ENCODE measurements at regions not wholly inside any gene's neighbourhood (a gene's known extent, or its start where the extent isn't known, plus 50 kb on each side); places are given as distances from the start of the nearest gene placed in this dataset.

DNA sequence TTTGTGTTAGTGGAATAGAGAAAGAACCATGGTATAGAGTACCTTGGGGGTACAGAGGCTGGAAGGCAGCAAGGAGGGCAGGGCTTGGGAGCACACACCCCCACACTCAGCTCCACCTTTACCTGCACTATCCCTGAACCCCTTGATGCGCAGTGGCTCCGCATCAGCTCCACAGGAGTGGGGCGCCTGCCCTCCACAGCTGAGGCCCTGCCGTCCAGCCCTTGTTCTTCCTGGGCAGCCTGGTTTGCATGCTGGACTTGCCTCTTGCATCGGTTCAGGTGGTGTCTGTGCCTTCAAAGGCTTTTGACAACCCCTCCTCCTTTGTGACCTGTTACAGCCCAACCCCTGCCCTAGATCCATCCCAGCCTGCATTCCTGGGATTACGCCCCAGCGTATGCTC, 52.6 kb upstream of the ZNF32 start:
- no peaks in the 10 kb centered on the region for H3F3A ChIP-seq (replicated peaks; ENCODE audit: insufficient read depth)
- H3K4me3 ChIP-seq (ENCODE audit: low read depth in 2 of 2, low read length in 1 of 2), result no peak overlapping the region
- no peak overlapping the region for H3K27ac ChIP-seq (ENCODE audit: low read depth in 2 of 2, low read length in 1 of 2)
- WGBS (ENCODE audit: low lambda C conversion rate), result 89% methylated on average over 7 of the region's 7 CpGs
- no peak for DNase-seq
- H3K36me3 ChIP-seq (replicated peaks in 1 of 2; ENCODE audit: control insufficient read depth in 1 of 2, insufficient read depth in 2 of 2, low read length in 1 of 2), result no peaks in the 10 kb centered on the region
- ChIA-PET CTCF (interaction anchor here (3.4 kb wide), 1 partner anchor 11 kb away, joined by 16 read pairs; no protein-coding TSS in a partner anchor), POLR2A (no interaction called here)
- no peak for TF ChIP-seq RFX5 (IDR thresholded peaks at IDR 0.05; ENCODE audit: low read length)
- TF ChIP-seq, protein P1, sequence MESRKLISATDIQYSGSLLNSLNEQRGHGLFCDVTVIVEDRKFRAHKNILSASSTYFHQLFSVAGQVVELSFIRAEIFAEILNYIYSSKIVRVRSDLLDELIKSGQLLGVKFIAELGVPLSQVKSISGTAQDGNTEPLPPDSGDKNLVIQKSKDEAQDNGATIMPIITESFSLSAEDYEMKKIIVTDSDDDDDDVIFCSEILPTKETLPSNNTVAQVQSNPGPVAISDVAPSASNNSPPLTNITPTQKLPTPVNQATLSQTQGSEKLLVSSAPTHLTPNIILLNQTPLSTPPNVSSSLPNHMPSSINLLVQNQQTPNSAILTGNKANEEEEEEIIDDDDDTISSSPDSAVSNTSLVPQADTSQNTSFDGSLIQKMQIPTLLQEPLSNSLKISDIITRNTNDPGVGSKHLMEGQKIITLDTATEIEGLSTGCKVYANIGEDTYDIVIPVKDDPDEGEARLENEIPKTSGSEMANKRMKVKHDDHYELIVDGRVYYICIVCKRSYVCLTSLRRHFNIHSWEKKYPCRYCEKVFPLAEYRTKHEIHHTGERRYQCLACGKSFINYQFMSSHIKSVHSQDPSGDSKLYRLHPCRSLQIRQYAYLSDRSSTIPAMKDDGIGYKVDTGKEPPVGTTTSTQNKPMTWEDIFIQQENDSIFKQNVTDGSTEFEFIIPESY (IDR thresholded peaks at IDR 0.05; ENCODE audit: borderline replicate concordance, low read depth), result no peak
- no peak for TF ChIP-seq MAX (IDR thresholded peaks at IDR 0.05; ENCODE audit: low read depth)
- TF ChIP-seq TEAD4 (IDR thresholded peaks at IDR 0.05; ENCODE audit: borderline replicate concordance, insufficient read depth), result no peak
- TF ChIP-seq EZH2phosphoT487 (IDR thresholded peaks at IDR 0.05; ENCODE audit: borderline replicate concordance, low read depth), result no peak
- TF ChIP-seq SMC3 (IDR thresholded peaks at IDR 0.05; ENCODE audit: low read depth, low read length), result no peak
- TF ChIP-seq, protein P2, sequence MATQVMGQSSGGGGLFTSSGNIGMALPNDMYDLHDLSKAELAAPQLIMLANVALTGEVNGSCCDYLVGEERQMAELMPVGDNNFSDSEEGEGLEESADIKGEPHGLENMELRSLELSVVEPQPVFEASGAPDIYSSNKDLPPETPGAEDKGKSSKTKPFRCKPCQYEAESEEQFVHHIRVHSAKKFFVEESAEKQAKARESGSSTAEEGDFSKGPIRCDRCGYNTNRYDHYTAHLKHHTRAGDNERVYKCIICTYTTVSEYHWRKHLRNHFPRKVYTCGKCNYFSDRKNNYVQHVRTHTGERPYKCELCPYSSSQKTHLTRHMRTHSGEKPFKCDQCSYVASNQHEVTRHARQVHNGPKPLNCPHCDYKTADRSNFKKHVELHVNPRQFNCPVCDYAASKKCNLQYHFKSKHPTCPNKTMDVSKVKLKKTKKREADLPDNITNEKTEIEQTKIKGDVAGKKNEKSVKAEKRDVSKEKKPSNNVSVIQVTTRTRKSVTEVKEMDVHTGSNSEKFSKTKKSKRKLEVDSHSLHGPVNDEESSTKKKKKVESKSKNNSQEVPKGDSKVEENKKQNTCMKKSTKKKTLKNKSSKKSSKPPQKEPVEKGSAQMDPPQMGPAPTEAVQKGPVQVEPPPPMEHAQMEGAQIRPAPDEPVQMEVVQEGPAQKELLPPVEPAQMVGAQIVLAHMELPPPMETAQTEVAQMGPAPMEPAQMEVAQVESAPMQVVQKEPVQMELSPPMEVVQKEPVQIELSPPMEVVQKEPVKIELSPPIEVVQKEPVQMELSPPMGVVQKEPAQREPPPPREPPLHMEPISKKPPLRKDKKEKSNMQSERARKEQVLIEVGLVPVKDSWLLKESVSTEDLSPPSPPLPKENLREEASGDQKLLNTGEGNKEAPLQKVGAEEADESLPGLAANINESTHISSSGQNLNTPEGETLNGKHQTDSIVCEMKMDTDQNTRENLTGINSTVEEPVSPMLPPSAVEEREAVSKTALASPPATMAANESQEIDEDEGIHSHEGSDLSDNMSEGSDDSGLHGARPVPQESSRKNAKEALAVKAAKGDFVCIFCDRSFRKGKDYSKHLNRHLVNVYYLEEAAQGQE (IDR thresholded peaks at IDR 0.05; ENCODE audit: low read depth, low read length), result no peak
- no peak for TF ChIP-seq ELF1 (IDR thresholded peaks at IDR 0.05)
- no peak for TF ChIP-seq RXRA (IDR thresholded peaks at IDR 0.05; ENCODE audit: borderline replicate concordance, low read depth)
- no peak for TF ChIP-seq MEF2A (IDR thresholded peaks at IDR 0.05; ENCODE audit: borderline replicate concordance, low read depth)
- H3K4me1 ChIP-seq (ENCODE audit: control insufficient read depth in 1 of 2, insufficient read depth in 2 of 2, low read depth in 1 of 2, low read length in 1 of 2), result no peaks in the 10 kb centered on the region; a peak in 1 of 4 replicates
- H3K27me3 ChIP-seq (ENCODE audit: insufficient read depth), result no peaks in the 10 kb centered on the region
- no peaks in the 10 kb centered on the region for H3K9me3 ChIP-seq
- H3K4me2 ChIP-seq, result no peak overlapping the region
- H3K9ac ChIP-seq, result no peak overlapping the region
- H4K20me1 ChIP-seq (ENCODE audit: insufficient read depth), result no peaks in the 10 kb centered on the region
- no peak overlapping the region for H2AFZ ChIP-seq (ENCODE audit: low read depth)
- H3K79me2 ChIP-seq (ENCODE audit: insufficient read depth), result no peaks in the 10 kb centered on the region
- no peaks in the 10 kb centered on the region for H3K9me2 ChIP-seq

DNA sequence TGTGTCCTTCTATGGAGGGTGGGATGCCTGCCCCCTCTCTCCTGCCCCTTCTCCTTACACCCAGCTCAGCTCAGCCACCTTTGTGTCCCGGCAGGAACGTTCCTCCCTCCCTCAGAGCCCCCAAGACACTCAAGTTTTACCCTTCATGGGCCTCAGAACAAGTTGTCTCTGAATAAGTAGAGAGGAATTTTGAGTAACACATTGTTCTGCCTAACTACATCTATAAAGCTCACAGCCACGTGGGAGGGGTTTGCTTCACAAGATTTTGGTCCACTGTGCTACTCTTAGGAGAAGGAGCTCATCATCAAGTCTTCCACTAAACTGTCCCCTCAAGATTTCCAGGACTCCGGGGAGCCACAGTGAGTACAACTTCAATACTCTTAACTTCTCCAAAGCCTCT, 51.6 kb upstream of the ZNF32 start:
- H3F3A ChIP-seq (replicated peaks; ENCODE audit: insufficient read depth), result no peaks in the 10 kb centered on the region
- H3K9me3 ChIP-seq, result no peaks in the 10 kb centered on the region
- no peak overlapping the region for H3K27ac ChIP-seq (ENCODE audit: low read depth in 2 of 2, low read length in 1 of 2)
- no peaks in the 10 kb centered on the region for H3K36me3 ChIP-seq (replicated peaks in 1 of 2; ENCODE audit: control insufficient read depth in 1 of 2, insufficient read depth in 2 of 2, low read length in 1 of 2)
- no peak overlapping the region for H3K9ac ChIP-seq
- POLR2A ChIA-PET, result no interaction called here
- CTCF ChIA-PET, result interaction anchor here (3.4 kb wide), 1 partner anchor 10 kb away, joined by 16 read pairs; no protein-coding TSS in a partner anchor
- H4K20me1 ChIP-seq (ENCODE audit: insufficient read depth), result no peaks in the 10 kb centered on the region
- no peak overlapping the region for H3K4me2 ChIP-seq
- H3K27me3 ChIP-seq (ENCODE audit: insufficient read depth), result no peaks in the 10 kb centered on the region
- H2AFZ ChIP-seq (ENCODE audit: low read depth), result no peak overlapping the region
- TF ChIP-seq RFX5 (IDR thresholded peaks at IDR 0.05; ENCODE audit: low read length), result no peak
- TF ChIP-seq PBX3 (IDR thresholded peaks at IDR 0.05), result no peak
- no peak for TF ChIP-seq EP300 (IDR thresholded peaks at IDR 0.05; ENCODE audit: borderline replicate concordance in 1 of 2, low read depth in 1 of 2, low read length in 1 of 2)
- no peak for TF ChIP-seq MXI1 (IDR thresholded peaks at IDR 0.05; ENCODE audit: low read depth, low read length)
- TF ChIP-seq, protein P1 (IDR thresholded peaks at IDR 0.05; ENCODE audit: borderline replicate concordance, low read depth), result no peak
- TF ChIP-seq NFIC (IDR thresholded peaks at IDR 0.05; ENCODE audit: borderline replicate concordance), result no peak
- no peak for TF ChIP-seq SMC3 (IDR thresholded peaks at IDR 0.05; ENCODE audit: low read depth, low read length)
- TF ChIP-seq RAD21 (IDR thresholded peaks at IDR 0.05; ENCODE audit: low read length), result no peak
- TF ChIP-seq USF2 (IDR thresholded peaks at IDR 0.05; ENCODE audit: borderline replicate concordance, low read depth, low read length), result no peak
- no peak overlapping the region for H3K4me3 ChIP-seq (ENCODE audit: low read depth in 2 of 2, low read length in 1 of 2)
- H3K79me2 ChIP-seq (ENCODE audit: insufficient read depth), result no peaks in the 10 kb centered on the region
- H3K9me2 ChIP-seq, result no peaks in the 10 kb centered on the region
- DNase-seq, result no peak
- no peaks in the 10 kb centered on the region; a peak in 1 of 4 replicates for H3K4me1 ChIP-seq (ENCODE audit: control insufficient read depth in 1 of 2, insufficient read depth in 2 of 2, low read depth in 1 of 2, low read length in 1 of 2)
- 40% methylated on average over 4 of the region's 4 CpGs for WGBS (ENCODE audit: low lambda C conversion rate)
